ENCODE measurements at regions not wholly inside any gene's neighbourhood (a gene's known extent, or its start where the extent isn't known, plus 50 kb on each side); places are given as distances from the start of the nearest gene placed in this dataset.
"Not testable (repeated sequence)": the region's sequence is repeated elsewhere in the genome, so short reads cannot be mapped to it uniquely, and the experiment has no call there.

GRCh38 chr12:105888696-105889095 lies 250.1 kb downstream of the NUAK1 start:
- peak; percentile 12 for DNase-seq (ENCODE audit: low spot score)

GRCh38 chr12:105892362-105892910 lies 246.3 kb downstream of the NUAK1 start:
- no peak for DNase-seq (ENCODE audit: low spot score)

- not testable (repeated sequence) for DNase-seq (ENCODE audit: low spot score)
Observed at GRCh38 chr12:105895197-105895832, 243.4 kb downstream of the NUAK1 start.

- no peak for DNase-seq (ENCODE audit: low spot score)
Observed at GRCh38 chr12:105897311-105897725, 241.4 kb downstream of the NUAK1 start.

GRCh38 chr12:105898271-105898670 lies 240.5 kb downstream of the NUAK1 start:
- DNase-seq (ENCODE audit: low spot score): not testable (repeated sequence)

GRCh38 chr12:105899589-105899988 lies 239.2 kb downstream of the NUAK1 start:
- DNase-seq (ENCODE audit: low spot score): no peak

- DNase-seq (ENCODE audit: low spot score): no peak
Observed at GRCh38 chr12:105906561-105906960, 232.2 kb downstream of the NUAK1 start.

GRCh38 chr12:105907982-105908381 lies 230.8 kb downstream of the NUAK1 start:
- no peak for DNase-seq (ENCODE audit: low spot score)

GRCh38 chr12:105910030-105910429 lies 228.7 kb downstream of the NUAK1 start:
- DNase-seq (ENCODE audit: low spot score): no peak

- DNase-seq (ENCODE audit: low spot score): no peak
Observed at GRCh38 chr12:105911966-105912365, 226.8 kb downstream of the NUAK1 start.

- DNase-seq (ENCODE audit: low spot score): no peak
Observed at GRCh38 chr12:105912882-105913678, 225.7 kb downstream of the NUAK1 start.

- DNase-seq (ENCODE audit: low spot score): no peak
Observed at GRCh38 chr12:105915997-105916759, 222.6 kb downstream of the NUAK1 start.

- no peak for DNase-seq (ENCODE audit: low spot score)
Observed at GRCh38 chr12:105916760-105917039, 222.1 kb downstream of the NUAK1 start.

- no peak for DNase-seq (ENCODE audit: low spot score)
Observed at GRCh38 chr12:105920161-105920684, 218.5 kb downstream of the NUAK1 start.

GRCh38 chr12:105921055-105921454 lies 217.7 kb downstream of the NUAK1 start:
- no peak for DNase-seq (ENCODE audit: low spot score)

- peak; percentile 38 for DNase-seq (ENCODE audit: low spot score)
Observed at GRCh38 chr12:105921872-105922669, 216.7 kb downstream of the NUAK1 start.

GRCh38 chr12:105922670-105923102 lies 216.1 kb downstream of the NUAK1 start:
- DNase-seq (ENCODE audit: low spot score): peak; percentile 61

GRCh38 chr12:105924526-105925208 lies 214.1 kb downstream of the NUAK1 start:
- no peak for DNase-seq (ENCODE audit: low spot score)

GRCh38 chr12:105927564-105927963 lies 211.2 kb downstream of the NUAK1 start:
- no peak for DNase-seq (ENCODE audit: low spot score)

- no peak for DNase-seq (ENCODE audit: low spot score)
Observed at GRCh38 chr12:105928436-105928835, 210.3 kb downstream of the NUAK1 start.

GRCh38 chr12:105929192-105929591 lies 209.6 kb downstream of the NUAK1 start:
- DNase-seq (ENCODE audit: low spot score): no peak
